ENCODE measurements at regions not wholly inside any gene's neighbourhood (a gene's known extent, or its start where the extent isn't known, plus 50 kb on each side); places are given as distances from the start of the nearest gene placed in this dataset.

- Histone ChIP-seq H3K4me1 (peaks cover 0 to 15% (median 0%) of the 10 kb centered on the region in 9 donors), H3K4me3 (no peak overlapping the region), H3K36me3 (no peaks in the 10 kb centered on the region), H3K27ac (no peak overlapping the region), H3K9me3 (peaks cover 0 to 1% (median 0%) of the 10 kb centered on the region in 11 donors), H3K27me3 (peaks cover 0 to 39% (median 0%) of the 10 kb centered on the region in 7 donors)
- intact Hi-C loops (cut with DNase I): loop anchor here in 1 of 10 donors (10.0 kb wide), 1 partner anchor 64 kb away; no protein-coding TSS in a partner anchor
- WGBS, 2 donors: 76 to 78% methylated on average over 9 of the region's 9 CpGs
- ATAC-seq: no peak
- TF ChIP-seq CTCF (IDR thresholded peaks at IDR 0.05): no peak
- DNase-seq: no peak
Observed at GRCh38 chr11:134740590-134741261, 328.7 kb upstream of the B3GAT1 start.

DNA sequence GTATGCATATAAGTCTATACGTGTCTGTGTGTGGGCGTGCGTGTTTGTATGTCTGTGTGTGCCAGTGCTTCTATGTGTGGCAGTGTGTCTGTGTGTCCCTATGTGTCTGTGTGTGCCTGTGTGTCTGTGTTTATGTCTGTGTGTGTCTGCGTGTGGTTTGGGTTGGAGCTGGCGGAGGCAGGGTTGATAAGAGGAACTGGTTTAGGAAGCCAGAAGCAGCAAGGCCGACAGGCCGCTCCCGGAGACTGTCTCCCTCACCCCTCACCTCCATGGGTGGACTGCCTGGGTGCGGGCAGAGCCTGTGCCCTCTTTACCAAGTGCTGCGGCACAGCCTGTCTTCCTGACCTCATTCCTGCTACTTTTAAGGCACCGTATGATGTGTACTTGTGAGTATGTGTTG lies 327.1 kb upstream of the B3GAT1 start:
- no peak overlapping the region for H3K4me3 ChIP-seq
- H3K27me3 ChIP-seq: peaks cover 0 to 36% (median 0%) of the 10 kb centered on the region in 7 donors
- 80 to 84% methylated on average over 11 of the region's 11 CpGs for WGBS, 2 donors
- no peak for ATAC-seq
- H3K27ac ChIP-seq: no peak overlapping the region
- DNase-seq: no peak
- H3K9me3 ChIP-seq: no peaks in the 10 kb centered on the region
- peaks cover 0 to 15% (median 0%) of the 10 kb centered on the region in 9 donors for H3K4me1 ChIP-seq
- no peak for TF ChIP-seq CTCF (IDR thresholded peaks at IDR 0.05)
- intact Hi-C loops (cut with DNase I): no loop called here
- no peaks in the 10 kb centered on the region for H3K36me3 ChIP-seq

DNA sequence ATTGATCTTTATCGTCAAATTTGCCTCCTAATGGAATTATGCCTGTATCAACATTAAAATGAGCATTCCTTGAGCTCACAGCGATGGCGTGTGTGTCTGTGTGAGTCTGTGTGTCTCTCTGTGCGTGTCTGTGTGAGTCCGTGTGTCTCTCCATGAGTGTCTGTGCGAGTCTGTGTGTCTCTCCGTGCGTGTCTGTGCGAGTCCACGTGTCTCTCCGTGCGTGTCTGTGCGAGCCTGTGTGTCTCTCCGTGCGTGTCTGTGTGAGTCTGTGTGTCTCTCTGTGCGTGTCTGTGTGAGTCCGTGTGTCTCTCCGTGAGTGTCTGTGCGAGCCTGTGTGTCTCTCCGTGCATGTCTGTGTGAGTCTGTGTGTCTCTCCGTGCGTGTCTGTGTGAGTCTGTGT lies 326.5 kb upstream of the B3GAT1 start:
- H3K9me3 ChIP-seq: no peaks in the 10 kb centered on the region
- no peaks in the 10 kb centered on the region for H3K36me3 ChIP-seq
- peaks cover 0 to 15% (median 0%) of the 10 kb centered on the region in 9 donors for H3K4me1 ChIP-seq
- WGBS, 2 donors: 92 to 94% methylated on average over 22 of the region's 22 CpGs
- H3K27me3 ChIP-seq: peaks cover 0 to 34% (median 0%) of the 10 kb centered on the region in 7 donors
- intact Hi-C loops (cut with DNase I): no loop called here
- no peak overlapping the region for H3K4me3 ChIP-seq
- H3K27ac ChIP-seq: no peak overlapping the region
- TF ChIP-seq CTCF (IDR thresholded peaks at IDR 0.05): no peak
- DNase-seq (no peak), ATAC-seq (no peak)

DNA sequence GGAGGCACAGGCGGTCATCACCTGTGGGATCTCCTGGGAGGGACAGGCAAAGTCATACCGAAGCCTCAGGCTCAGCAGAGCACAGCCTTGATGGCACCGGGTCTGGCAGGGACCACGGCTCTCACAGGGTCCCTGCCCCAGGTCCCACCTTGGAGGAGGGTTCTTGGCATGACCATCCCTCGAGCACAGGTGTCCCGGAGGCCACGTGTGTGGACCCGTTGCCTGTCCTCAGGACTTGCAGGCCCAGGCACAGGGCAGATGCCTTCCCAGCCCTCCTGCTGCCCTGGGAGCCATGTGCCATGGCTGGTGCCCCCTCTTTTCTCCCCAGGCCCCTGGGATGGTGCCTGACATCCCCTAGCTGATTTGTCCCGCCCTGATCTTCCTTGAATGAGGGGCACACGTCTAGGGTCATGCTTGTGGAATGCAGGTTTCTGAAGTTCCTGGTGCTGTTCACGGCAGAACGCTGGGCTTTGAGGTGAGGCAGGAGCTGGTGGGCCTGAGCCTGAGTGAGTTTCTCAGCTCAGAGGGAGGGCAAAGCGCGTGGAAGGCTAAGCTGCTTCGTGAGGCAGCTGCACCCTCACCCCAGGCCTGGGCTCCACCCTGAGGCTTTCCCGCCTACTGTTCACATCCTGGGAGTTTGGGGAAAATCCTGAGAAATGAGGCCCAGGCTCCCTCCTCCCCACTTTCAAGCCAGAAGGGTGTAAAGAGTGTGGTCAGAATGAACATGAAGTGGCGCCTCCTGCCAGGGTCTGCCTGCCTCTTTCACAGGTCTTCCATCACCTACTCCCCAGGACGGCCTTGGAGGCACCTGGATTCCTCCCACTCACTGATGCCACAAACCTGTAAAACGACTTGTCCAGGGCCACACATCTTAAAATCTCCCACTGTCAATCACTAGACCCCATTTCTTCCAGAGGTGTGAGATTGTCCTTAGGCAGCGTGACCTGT lies 325.8 kb upstream of the B3GAT1 start:
- H3K4me3 ChIP-seq: no peak overlapping the region
- intact Hi-C loops (cut with DNase I): no loop called here
- H3K9me3 ChIP-seq: no peaks in the 10 kb centered on the region
- peaks cover 0 to 15% (median 0%) of the 10 kb centered on the region in 9 donors for H3K4me1 ChIP-seq
- DNase-seq: no peak
- peaks cover 0 to 28% (median 0%) of the 10 kb centered on the region in 7 donors for H3K27me3 ChIP-seq
- no peaks in the 10 kb centered on the region for H3K36me3 ChIP-seq
- no peak overlapping the region for H3K27ac ChIP-seq
- peak in 1 of 8 donors; percentile 30 for ATAC-seq
- no peak for TF ChIP-seq CTCF (IDR thresholded peaks at IDR 0.05)
- 77 to 78% methylated on average over 20 of the region's 20 CpGs for WGBS, 2 donors

All from heart right ventricle (tissue), 16 donors.